Stimulated activated CD8-positive, alpha-beta memory T cell treated with anti-CD3 and anti-CD28 coated beads, Interleukin-4, amount 100 ng/mL, for 24 hours (primary cell): ENCODE measurements at regions not wholly inside any gene's neighbourhood (a gene's known extent, or its start where the extent isn't known, plus 50 kb on each side); places are given as distances from the start of the nearest gene placed in this dataset.
"Not testable (repeated sequence)": the region's sequence is repeated elsewhere in the genome, so short reads cannot be mapped to it uniquely, and the experiment has no call there.

Experiments used
- DNase-seq: peaks from one replicate; pipeline ENCODE4 v3.0.0-alpha.2; 2020; ENCODE audit warnings: low read depth

DNA sequence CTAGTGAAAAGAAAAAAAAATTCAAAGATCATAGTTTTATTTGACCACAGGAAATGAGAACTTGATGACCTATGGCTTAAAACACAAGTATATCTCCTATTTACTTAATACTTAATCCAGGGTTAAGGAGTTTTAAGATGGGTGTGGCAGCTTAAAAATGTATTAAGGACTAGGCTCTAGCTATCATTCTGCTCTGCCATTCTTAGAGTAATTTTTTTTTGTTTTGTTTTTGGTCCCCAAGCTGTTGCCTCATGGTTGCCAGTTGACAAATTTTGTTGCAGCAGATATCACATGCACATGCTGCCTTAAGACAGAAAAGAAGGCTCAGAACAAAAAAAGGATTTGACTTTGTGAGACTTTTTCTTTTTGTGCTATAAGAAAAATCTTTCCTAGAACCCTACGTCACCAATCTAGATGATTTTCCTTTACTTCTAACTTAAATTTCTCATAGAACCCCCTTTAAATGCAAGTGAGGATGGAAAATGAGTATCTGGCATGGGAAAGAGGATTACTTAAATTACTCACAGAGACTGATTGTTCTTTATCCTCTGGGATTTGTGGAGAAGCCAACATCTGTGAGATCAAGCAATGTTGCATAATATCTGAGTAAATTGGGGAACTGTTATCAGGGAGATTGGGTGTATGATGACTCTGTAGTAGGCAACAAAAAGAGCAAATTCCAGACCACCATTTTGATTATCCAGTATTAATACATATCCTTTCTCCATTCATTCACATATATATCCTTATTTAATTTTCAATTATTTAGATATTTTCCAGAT lies 364.7 kb upstream of the CD180 start:
- no peak for DNase-seq

- DNase-seq = no peak
Observed at GRCh38 chr5:67552773-67553172, 356.2 kb upstream of the CD180 start.

DNA sequence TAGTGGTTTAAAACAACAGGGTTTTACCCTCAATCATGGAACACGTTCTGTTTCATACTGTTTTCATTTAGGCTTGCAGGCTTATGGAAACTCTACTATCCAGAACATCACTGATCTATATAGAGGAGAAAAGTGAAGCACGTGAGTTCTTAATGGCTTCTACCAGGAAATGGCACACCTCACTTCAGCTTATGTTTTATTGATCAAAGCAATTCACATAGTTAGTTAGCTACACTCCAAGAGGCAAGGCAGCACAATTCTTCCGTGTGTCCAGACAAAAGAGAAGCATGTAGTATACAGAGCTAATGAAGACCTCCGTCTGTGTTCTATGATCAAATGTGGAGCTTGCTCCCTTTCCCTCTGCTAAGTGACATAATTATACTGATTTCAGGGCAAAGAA lies 353.3 kb upstream of the CD180 start:
- no peak for DNase-seq

GRCh38 chr5:67549296-67549618 lies 352.7 kb upstream of the CD180 start:
- DNase-seq = no peak

DNA sequence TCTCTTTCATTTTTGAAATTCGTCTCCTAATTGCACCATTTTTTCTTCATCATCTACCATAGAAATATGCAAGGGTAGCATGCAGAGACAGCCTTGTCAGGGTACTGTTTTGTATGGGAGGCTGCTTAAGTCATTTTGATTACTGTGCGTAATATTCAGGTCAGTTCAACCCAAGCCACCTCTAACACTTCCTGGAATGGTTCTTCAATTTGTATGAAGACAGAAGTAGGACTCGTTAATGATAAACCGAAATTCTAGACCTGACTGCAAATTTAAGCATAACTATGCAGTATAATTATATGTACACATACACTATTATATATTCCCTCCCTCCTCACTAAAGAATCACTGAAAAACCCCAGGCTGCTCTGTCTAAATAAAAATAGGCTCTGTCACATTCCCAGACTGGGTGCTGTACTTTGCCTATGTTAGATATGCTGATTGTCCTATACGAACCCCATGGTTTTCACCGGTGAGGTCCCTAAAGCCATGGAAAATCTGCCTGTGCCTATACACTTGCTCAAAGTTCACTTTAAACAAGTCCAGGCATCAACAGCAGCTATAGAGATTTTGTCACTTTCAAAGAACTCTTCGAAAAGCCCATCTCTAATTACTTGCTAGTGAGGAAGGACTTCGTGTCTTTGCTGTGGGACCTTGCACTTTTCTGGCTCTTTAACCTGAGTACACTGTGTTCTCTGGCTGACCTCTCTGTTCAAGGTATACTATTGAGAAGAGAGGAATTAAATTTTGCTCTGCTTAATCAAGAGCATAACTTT lies 352.1 kb upstream of the CD180 start:
- no peak for DNase-seq

DNA sequence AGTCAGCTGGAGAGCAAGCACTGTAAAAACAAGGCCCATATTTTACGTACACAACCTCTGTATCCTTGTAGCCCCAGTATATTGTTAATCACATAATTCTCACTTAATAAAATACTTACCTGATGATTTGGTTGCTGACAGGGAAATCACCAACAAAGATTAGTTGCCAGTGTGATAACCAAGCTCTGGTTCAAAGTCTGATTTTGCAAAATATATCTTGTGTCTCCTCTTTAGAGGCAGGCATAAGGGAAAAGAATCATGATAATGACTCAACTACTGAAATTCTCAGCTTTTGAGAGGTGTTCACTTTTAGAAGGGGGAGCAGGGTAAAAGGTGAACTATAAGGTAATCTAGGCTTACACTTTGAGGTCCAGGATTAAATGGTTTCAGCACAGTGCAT lies 351.1 kb upstream of the CD180 start:
- DNase-seq = no peak

DNA sequence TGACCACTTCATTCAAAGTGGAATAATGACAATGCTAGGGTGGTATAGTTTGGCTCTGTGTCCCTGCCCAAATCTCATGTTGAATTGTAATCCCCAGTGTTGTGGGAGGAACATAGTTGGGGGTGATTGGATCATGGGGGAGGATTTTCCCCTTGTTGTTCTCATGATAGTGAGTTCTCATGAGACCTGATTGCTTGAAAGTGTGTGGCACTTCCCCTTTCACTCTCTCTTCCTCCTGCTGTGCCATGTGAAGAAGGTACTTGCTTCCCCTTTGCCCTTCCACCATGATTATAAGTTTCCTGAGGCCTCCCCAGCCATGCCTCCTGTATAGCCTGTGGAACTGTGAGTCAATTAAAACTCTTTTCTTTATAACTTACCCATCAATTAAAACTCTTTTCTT lies 348.3 kb upstream of the CD180 start:
- not testable (repeated sequence) for DNase-seq

- DNase-seq = no peak
Observed at GRCh38 chr5:67543720-67544270, 347.2 kb upstream of the CD180 start.

DNA sequence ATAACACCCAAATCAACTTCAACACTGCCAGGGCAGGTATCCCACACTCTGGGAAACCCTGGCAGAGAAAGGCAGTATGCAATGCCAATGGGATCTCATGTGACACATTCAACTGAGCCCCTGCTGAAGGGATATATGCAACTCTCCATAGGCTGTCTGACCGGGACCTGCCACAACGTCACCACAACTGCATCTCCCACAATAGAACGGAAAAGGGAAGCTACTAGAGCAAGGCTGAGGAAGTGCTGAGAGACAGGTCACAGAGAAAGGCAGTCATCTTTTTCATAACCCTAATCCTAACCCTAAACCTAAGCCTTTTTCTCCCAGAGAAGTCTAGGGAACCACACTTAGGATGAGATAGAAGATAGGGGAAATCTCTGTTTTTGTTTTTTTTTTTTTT lies 345.9 kb upstream of the CD180 start:
- no peak for DNase-seq

- DNase-seq = no peak
Observed at GRCh38 chr5:67541875-67542274, 345.3 kb upstream of the CD180 start.

DNA sequence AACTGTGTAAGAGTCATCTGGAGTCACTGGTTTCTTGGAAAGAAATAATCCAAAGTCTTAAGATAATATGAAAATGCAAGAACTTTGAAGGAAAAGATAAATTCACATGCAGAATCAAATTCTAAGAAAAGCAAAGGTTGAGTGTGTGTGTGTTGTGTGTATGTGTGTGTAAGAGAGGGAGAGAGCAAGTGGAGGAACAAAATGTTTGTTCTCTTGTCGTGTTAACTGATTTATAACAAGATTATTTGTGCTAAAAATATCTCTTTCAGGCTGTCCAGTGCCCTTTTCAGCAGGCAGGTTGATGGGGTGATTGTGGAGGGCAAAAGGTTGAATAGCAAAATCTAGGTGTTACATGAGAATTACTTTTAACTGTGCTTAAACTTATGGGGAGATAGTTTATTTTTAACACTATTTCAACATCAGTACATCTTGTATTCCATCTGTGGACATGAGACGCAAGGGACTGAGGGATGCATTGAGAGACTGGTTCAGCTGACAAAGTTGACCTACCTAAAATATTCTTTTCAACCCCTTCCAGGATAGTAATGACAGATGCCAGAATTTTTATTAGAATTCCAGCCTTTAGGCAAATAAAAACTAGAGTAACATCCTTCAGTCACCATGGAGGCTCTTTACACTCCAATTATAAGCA lies 342.4 kb upstream of the CD180 start:
- DNase-seq = no peak

DNA sequence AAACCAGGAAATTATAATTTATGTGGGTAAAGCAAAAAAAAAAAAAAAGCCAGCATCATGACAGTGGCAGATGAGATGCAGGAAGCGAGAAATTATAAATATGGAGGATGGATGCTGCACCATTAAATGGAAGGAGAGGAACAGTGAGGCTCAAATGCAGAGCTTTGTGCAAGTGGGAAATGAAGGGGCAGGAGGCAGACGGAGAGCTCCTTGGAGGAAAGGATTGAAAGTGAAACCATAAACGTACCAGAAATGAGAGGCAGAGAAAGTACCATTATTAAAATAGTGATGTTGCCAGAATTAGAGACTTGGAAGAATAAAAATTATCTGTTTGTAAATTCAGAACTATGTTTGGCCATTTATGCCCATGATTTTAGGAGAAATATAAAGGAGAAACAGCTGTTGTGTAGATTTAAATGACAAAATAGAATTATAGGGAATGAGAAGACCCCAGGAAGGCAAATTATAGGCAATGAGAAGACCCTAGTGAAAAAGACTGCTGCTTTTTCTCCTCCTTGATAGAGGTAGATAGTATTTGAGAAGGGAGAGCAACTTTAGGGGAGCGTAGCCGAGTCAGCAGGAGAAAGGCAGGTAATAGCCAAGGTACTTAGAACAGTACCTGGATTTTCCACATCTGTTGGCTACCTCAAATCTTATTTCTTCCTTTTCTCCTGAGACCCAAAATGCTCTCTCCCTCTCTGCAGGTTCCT lies 341.0 kb upstream of the CD180 start:
- no peak for DNase-seq

GRCh38 chr5:67536866-67537265 lies 340.3 kb upstream of the CD180 start:
- DNase-seq = no peak

DNA sequence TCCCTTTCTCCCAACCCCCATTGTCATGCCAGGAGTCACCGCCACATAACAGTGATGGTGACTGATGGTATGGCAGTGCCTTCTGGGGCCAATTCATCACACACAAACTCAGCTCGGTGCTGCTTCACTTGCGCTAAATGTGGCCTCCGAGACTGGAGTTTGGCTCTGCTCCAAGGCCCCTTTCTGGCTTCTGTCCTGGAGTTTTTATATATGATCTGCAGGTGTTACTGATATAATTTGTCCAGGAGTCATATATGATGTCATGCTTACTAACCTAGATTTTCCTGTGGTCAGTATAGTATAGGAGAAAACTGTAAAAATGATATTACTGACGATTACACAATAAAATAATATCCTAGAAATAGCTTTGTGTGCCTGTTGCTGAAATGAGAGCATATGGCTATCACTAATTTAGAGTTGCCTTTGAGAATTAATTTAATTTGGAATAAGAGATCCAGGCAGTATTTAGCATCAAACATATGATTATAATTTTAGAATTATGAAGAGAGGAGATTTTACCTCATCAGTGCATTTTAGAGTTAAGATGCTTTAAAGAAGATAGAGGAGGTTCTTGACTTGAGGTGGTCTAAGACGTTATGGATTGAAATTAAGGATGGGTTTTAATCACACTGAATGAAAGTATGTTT lies 334.1 kb upstream of the CD180 start:
- DNase-seq = no peak

DNA sequence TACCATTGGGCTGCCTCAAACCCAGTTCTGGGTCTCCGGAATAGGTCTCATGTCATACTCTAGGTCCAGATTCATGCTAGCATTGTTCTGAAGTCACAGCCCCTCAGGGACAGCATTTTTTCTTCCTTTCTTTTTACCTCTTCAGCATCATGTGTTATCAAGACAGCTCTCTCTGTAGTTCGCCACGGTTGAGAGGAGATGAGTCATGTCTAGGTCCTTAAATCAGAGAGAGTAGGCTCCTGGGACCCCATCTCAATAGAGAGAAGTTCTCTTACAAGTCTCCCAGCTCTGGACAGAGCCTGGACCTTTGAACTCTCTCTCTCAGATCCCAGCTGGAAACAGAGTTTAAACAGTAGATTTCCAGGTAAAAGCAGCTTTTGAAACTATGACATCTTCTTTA lies 332.4 kb upstream of the CD180 start:
- DNase-seq = no peak

- no peak for DNase-seq
Observed at GRCh38 chr5:67526793-67527192, 330.2 kb upstream of the CD180 start.

- no peak for DNase-seq
Observed at GRCh38 chr5:67520161-67520908, 323.7 kb upstream of the CD180 start.

- no peak for DNase-seq
Observed at GRCh38 chr5:67518227-67518626, 321.6 kb upstream of the CD180 start.

GRCh38 chr5:67516948-67517565 lies 320.5 kb upstream of the CD180 start:
- no peak for DNase-seq

GRCh38 chr5:67515762-67516161 lies 319.2 kb upstream of the CD180 start:
- DNase-seq = no peak
